ENCODE measurements at regions not wholly inside any gene's neighbourhood (a gene's known extent, or its start where the extent isn't known, plus 50 kb on each side); places are given as distances from the start of the nearest gene placed in this dataset.
A peak's percentile ranks its signal among the peaks of the same experiment; 100 is the strongest.

DNA sequence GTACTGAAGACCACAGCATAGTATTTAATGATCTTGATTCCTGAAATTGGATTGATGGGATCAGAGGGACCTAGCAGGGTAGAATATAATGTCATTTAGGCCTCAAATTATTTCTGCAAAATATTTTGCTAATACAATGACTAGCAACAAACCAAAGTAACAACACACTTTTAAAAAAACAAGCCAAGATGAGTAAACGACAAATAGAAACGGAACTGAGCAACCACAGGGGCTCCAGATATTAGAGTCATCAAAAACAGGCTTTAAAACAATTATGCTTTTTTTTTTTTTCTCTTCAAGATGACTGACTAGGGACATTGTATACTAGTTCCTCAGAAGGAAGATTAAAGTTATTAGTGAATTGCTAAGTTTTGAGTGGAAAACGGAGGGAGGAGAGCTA, 447.1 kb upstream of the MMADHC start:
- H4K20me1 ChIP-seq (ENCODE audit: control insufficient read depth, extremely low read depth, insufficient read depth, low read length) = no peaks in the 10 kb centered on the region
- H3K9ac ChIP-seq (ENCODE audit: control insufficient read depth, extremely low read depth, insufficient read depth, low read length) = no peak overlapping the region
- no peaks in the 10 kb centered on the region for H3K27me3 ChIP-seq (ENCODE audit: control insufficient read depth, extremely low read depth, insufficient read depth, low read length)
- H3K9me3 ChIP-seq (ENCODE audit: control insufficient read depth, low read depth, low read length) = no peaks in the 10 kb centered on the region
- H3K4me1 ChIP-seq (ENCODE audit: control insufficient read depth, extremely low read depth, insufficient read depth, low read length) = no peaks in the 10 kb centered on the region
- no peak overlapping the region for H3K4me3 ChIP-seq (ENCODE audit: control insufficient read depth in 2 of 3, extremely low read depth in 1 of 3, insufficient read depth in 2 of 3, low read depth in 1 of 3, low read length in 3 of 3)
- TF ChIP-seq EZH2 (IDR thresholded peaks at IDR 0.05; ENCODE audit: low read length) = no peak
- TF ChIP-seq, protein P1, sequence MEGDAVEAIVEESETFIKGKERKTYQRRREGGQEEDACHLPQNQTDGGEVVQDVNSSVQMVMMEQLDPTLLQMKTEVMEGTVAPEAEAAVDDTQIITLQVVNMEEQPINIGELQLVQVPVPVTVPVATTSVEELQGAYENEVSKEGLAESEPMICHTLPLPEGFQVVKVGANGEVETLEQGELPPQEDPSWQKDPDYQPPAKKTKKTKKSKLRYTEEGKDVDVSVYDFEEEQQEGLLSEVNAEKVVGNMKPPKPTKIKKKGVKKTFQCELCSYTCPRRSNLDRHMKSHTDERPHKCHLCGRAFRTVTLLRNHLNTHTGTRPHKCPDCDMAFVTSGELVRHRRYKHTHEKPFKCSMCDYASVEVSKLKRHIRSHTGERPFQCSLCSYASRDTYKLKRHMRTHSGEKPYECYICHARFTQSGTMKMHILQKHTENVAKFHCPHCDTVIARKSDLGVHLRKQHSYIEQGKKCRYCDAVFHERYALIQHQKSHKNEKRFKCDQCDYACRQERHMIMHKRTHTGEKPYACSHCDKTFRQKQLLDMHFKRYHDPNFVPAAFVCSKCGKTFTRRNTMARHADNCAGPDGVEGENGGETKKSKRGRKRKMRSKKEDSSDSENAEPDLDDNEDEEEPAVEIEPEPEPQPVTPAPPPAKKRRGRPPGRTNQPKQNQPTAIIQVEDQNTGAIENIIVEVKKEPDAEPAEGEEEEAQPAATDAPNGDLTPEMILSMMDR (optimal IDR thresholded peaks at IDR 0.05 in 1 of 3, IDR thresholded peaks at IDR 0.05 in 1 of 3, conservative IDR thresholded peaks at IDR 0.05 in 1 of 3; ENCODE audit: extremely low read depth in 1 of 3, insufficient read depth in 2 of 3, low read length in 3 of 3) = no peak
- no peaks in the 10 kb centered on the region for H3K9me1 ChIP-seq (ENCODE audit: control insufficient read depth, extremely low read depth, insufficient read depth, low read length)
- H3K27ac ChIP-seq (ENCODE audit: control insufficient read depth, insufficient read depth, low read length) = no peak overlapping the region
- FAIRE-seq = no peak
- no peak overlapping the region for H2AFZ ChIP-seq (ENCODE audit: control insufficient read depth, low read length)
- H3K79me2 ChIP-seq (ENCODE audit: control insufficient read depth, insufficient read depth, low read length) = no peaks in the 10 kb centered on the region
- no peaks in the 10 kb centered on the region for H3K36me3 ChIP-seq (ENCODE audit: control insufficient read depth in 2 of 2, extremely low read depth in 1 of 2, insufficient read depth in 2 of 2, low read length in 2 of 2)
- dilution Hi-C loops (cut with MboI; ENCODE audit: extremely low pct_ligation_motif_present, low sequenced_read_pairs) = no loop called here
- H3K4me2 ChIP-seq (ENCODE audit: control insufficient read depth, extremely low read depth, insufficient read depth, low read depth, low read length) = no peak overlapping the region
- DNase-seq (ENCODE audit: low read depth, low spot score) = no peak

DNA sequence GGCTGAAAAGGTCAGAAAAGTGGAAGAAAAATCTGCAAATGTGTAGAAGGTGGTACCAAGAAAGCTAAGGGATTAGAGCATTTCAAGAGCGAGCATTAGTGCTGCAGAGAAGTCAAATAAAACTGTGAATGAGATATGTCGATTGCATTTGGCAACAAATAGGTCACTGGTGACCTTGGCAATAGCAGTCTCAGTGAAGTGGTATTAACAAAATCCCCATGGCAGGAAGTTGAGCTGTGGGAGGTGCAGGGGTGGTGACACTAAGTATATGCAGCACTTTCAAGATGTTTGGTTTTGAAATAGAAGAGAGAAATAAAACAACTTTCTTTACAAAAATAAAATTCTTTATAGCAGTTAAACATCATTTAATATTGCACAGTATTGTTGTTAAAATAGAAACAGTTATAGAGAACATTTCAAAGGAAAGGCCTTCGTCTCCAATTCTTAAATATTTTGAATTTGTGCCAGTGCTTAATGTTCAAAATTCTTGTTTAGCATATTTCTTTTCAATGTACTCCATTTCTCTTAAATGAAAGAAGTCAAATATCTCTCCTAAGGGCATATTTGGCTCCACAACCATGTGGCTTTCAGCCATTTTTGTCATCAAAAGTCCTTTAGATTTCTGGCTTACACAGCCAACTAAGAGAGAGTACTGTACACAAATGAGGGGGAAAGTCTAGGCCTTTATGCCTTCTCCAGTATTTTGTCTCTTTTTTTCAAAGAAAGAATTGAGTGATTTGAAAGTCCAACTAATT, 443.0 kb upstream of the MMADHC start:
- Histone ChIP-seq H3K4me3 (ENCODE audit: control insufficient read depth in 2 of 3, extremely low read depth in 1 of 3, insufficient read depth in 2 of 3, low read depth in 1 of 3, low read length in 3 of 3) (no peak overlapping the region), H3K9me3 (ENCODE audit: control insufficient read depth, low read depth, low read length) (no peaks in the 10 kb centered on the region), H3K27ac (ENCODE audit: control insufficient read depth, insufficient read depth, low read length) (no peak overlapping the region), H4K20me1 (ENCODE audit: control insufficient read depth, extremely low read depth, insufficient read depth, low read length) (no peaks in the 10 kb centered on the region), H3K4me2 (ENCODE audit: control insufficient read depth, extremely low read depth, insufficient read depth, low read depth, low read length) (no peak overlapping the region), H3K27me3 (ENCODE audit: control insufficient read depth, extremely low read depth, insufficient read depth, low read length) (no peaks in the 10 kb centered on the region), H3K79me2 (ENCODE audit: control insufficient read depth, insufficient read depth, low read length) (no peaks in the 10 kb centered on the region), H3K9me1 (ENCODE audit: control insufficient read depth, extremely low read depth, insufficient read depth, low read length) (no peaks in the 10 kb centered on the region), H3K9ac (ENCODE audit: control insufficient read depth, extremely low read depth, insufficient read depth, low read length) (no peak overlapping the region), H3K4me1 (ENCODE audit: control insufficient read depth, extremely low read depth, insufficient read depth, low read length) (no peaks in the 10 kb centered on the region), H2AFZ (ENCODE audit: control insufficient read depth, low read length) (no peak overlapping the region), H3K36me3 (ENCODE audit: control insufficient read depth in 2 of 2, extremely low read depth in 1 of 2, insufficient read depth in 2 of 2, low read length in 2 of 2) (no peaks in the 10 kb centered on the region)
- TF ChIP-seq, protein P1 (optimal IDR thresholded peaks at IDR 0.05 in 1 of 3, IDR thresholded peaks at IDR 0.05 in 1 of 3, conservative IDR thresholded peaks at IDR 0.05 in 1 of 3; ENCODE audit: extremely low read depth in 1 of 3, insufficient read depth in 2 of 3, low read length in 3 of 3) = no peak
- TF ChIP-seq EZH2 (IDR thresholded peaks at IDR 0.05; ENCODE audit: low read length) = no peak
- dilution Hi-C loops (cut with MboI; ENCODE audit: extremely low pct_ligation_motif_present, low sequenced_read_pairs) = no loop called here
- DNase-seq (ENCODE audit: low read depth, low spot score) (no peak), FAIRE-seq (peak; percentile 9)

Data from keratinocyte (primary cell).